C4-2B (cell line): ENCODE measurements at regions not wholly inside any gene's neighbourhood (a gene's known extent, or its start where the extent isn't known, plus 50 kb on each side); places are given as distances from the start of the nearest gene placed in this dataset.
"Not testable (repeated sequence)": the region's sequence is repeated elsewhere in the genome, so short reads cannot be mapped to it uniquely, and the experiment has no call there.

Experiments
- H3K27ac ChIP-seq: fragments of 450-650 bp; 2 replicates; pipeline ENCODE4 v1.5.1; 2017
- CTCF ChIP-seq: fragments of 450-650 bp; conservative IDR thresholded peaks from 2 replicates; pipeline ENCODE4 v1.5.1; 2017; ENCODE audit warnings: mild to moderate bottlenecking
- ZFX ChIP-seq: fragments of 450-650 bp; IDR thresholded peaks from 2 replicates; pipeline ENCODE4 v1.6.1; 2017

- TF ChIP-seq ZFX (no peak), CTCF (no peak)
- H3K27ac ChIP-seq, result no peak overlapping the region
Observed at GRCh38 chr16:5928476-5929065, 831.0 kb upstream of the EEF2KMT start.

- H3K27ac ChIP-seq, result no peak overlapping the region
- no peak for TF ChIP-seq ZFX
- TF ChIP-seq CTCF, result no peak
Observed at GRCh38 chr16:5925850-5926249, 828.3 kb upstream of the EEF2KMT start.

GRCh38 chr16:5922686-5923085 is 825.1 kb upstream of the EEF2KMT start:
- TF ChIP-seq ZFX (no peak), CTCF (no peak)
- H3K27ac ChIP-seq, result no peak overlapping the region

- TF ChIP-seq CTCF, result peak; percentile 61
- no peak for TF ChIP-seq ZFX
- H3K27ac ChIP-seq, result no peak overlapping the region
Observed at GRCh38 chr16:5918567-5919130, 821.1 kb upstream of the EEF2KMT start.

- H3K27ac ChIP-seq, result no peak overlapping the region
- TF ChIP-seq ZFX, result no peak
- no peak for TF ChIP-seq CTCF
Observed at GRCh38 chr16:5917436-5918195, 820.0 kb upstream of the EEF2KMT start.

GRCh38 chr16:5916711-5917191 is 819.2 kb upstream of the EEF2KMT start:
- TF ChIP-seq CTCF, result no peak
- no peak for TF ChIP-seq ZFX

GRCh38 chr16:5911241-5911640 is 813.6 kb upstream of the EEF2KMT start:
- H3K27ac ChIP-seq, result no peak overlapping the region
- TF ChIP-seq CTCF (no peak), ZFX (no peak)

More at GRCh38 chr16:5916711-5917191, 819.2 kb upstream of the EEF2KMT start:
- H3K27ac ChIP-seq, result no peak overlapping the region

- H3K27ac ChIP-seq, result not testable (repeated sequence)
Observed at GRCh38 chr16:5909556-5909955, 812.0 kb upstream of the EEF2KMT start.
